Activated CD4-positive, alpha-beta T cell treated with anti-CD3 and anti-CD28 coated beads, Interleukin-2, amount 10 ng/mL, durations not matched to agents 24 days and 14 days (primary cell): ENCODE measurements at regions not wholly inside any gene's neighbourhood (a gene's known extent, or its start where the extent isn't known, plus 50 kb on each side); places are given as distances from the start of the nearest gene placed in this dataset.
"Not testable (repeated sequence)": the region's sequence is repeated elsewhere in the genome, so short reads cannot be mapped to it uniquely, and the experiment has no call there.

Experiments
- DNase-seq: peaks from one replicate; pipeline ENCODE4 v3.0.0; 2022
- H3K27ac Mint-ChIP-seq: one replicate; pipeline ENCODE4 v1.8.0; 2022; ENCODE audit warnings: mild to moderate bottlenecking, mixed read lengths
- H3K27me3 Mint-ChIP-seq: one replicate; pipeline ENCODE4 v1.8.0; 2022; ENCODE audit warnings: mixed read lengths
- H3K36me3 Mint-ChIP-seq: one replicate; pipeline ENCODE4 v1.8.0; 2022; ENCODE audit warnings: low read depth, mild to moderate bottlenecking, mixed read lengths
- H3K4me1 Mint-ChIP-seq: one replicate; pipeline ENCODE4 v1.8.0; 2021; ENCODE audit warnings: mixed read lengths
- H3K4me3 Mint-ChIP-seq: one replicate; pipeline ENCODE4 v1.8.0; 2022; ENCODE audit warnings: mild to moderate bottlenecking, moderate library complexity, mixed read lengths
- H3K9me3 Mint-ChIP-seq: one replicate; pipeline ENCODE4 v1.8.0; 2021; ENCODE audit warnings: mixed read lengths
- intact Hi-C: fragments of 100-400 bp; cut with micrococcal nuclease; formaldehyde crosslinking; loops from one replicate; pipeline ENCODE4 v1.15.1; 2023

DNA sequence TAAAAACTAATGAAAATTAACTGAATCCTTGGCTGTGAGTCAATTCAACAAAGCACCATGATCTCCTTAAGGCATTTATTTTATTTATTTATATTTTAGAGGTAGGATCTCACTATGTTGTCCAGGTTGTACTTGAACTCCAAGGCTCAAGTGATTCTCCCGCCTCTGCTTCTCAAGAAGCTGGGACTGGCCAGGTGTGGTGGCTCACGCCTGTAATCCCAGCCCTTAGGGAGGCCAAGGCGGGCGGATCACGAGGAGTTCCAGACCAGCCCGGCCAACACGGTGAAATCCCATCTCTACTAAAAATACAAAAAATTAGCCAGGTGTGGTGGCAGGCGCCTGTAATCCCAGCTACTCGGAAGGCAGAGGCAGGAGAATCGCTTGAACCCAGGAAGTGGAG lies 52.1 kb upstream of the MAP4 start:
- H3K9me3 Mint-ChIP-seq, H3K27me3 Mint-ChIP-seq, H3K27ac Mint-ChIP-seq, DNase-seq, H3K4me3 Mint-ChIP-seq, intact Hi-C loops: not testable (repeated sequence)
- peaks cover 20% of the 10 kb centered on the region for H3K36me3 Mint-ChIP-seq
- peaks cover 19% of the 10 kb centered on the region for H3K4me1 Mint-ChIP-seq

DNA sequence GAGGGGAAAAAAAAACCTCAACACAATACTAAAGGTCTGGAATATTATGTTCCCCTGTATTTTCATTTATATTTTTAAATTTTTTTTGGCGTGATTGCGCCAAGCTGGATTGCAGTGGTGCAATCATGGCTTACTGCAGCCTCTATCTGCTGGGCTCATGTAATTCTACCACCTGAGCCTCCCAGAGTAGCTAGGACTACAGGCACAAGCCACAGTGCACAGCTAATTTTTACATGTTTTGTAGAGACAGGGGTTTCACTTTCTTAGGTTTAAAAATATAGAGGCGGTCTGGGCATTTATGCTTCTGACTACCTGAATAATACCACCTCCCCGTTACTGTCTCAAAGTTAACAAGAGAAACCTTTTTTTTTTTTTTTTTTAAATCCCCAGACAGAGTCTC lies 51.1 kb upstream of the MAP4 start:
- H3K27ac Mint-ChIP-seq, result no peak overlapping the region
- DNase-seq, result no peak
- H3K36me3 Mint-ChIP-seq, result peaks cover 23% of the 10 kb centered on the region
- H3K4me3 Mint-ChIP-seq, result no peak overlapping the region
- peaks cover 20% of the 10 kb centered on the region for H3K4me1 Mint-ChIP-seq
- H3K27me3 Mint-ChIP-seq, result no peaks in the 10 kb centered on the region
- H3K9me3 Mint-ChIP-seq, result no peaks in the 10 kb centered on the region
- intact Hi-C loops, result no loop called here
